Anterior cingulate cortex (tissue), 58 donors: ENCODE measurements at regions not wholly inside any gene's neighbourhood (a gene's known extent, or its start where the extent isn't known, plus 50 kb on each side); places are given as distances from the start of the nearest gene placed in this dataset.

Source experiments
- DNase-seq, 58 donors: peaks; one replicate each; lab custom pipeline; 2025; lab: John Stamatoyannopoulos, UW

- no peak for DNase-seq
Measured at GRCh38 chr2:16860627-16861026, 195.0 kb upstream of the CYRIA start.

DNA sequence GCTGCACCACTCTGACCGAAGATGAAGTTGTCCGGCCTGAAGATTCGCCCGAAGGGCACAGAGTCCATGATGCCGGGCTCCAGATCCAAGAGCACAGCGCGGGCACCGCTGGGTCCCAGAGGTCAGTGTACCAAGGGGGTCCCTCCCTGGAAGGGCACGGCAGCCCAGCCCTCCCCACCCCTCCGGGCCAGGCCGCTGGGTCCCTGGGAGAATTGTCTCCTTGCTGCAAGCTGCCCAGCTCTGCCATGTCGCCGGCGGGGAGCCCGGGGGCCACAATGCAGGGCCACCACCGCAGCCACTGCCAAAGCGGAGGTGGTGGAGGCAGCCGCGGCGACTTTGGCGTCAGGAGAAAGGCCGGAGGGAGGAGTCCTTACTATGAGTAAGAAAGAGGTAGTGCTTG is 189.5 kb upstream of the CYRIA start:
- DNase-seq: no peak

- DNase-seq: no peak
Measured at GRCh38 chr2:16853088-16853487, 187.5 kb upstream of the CYRIA start.

DNA sequence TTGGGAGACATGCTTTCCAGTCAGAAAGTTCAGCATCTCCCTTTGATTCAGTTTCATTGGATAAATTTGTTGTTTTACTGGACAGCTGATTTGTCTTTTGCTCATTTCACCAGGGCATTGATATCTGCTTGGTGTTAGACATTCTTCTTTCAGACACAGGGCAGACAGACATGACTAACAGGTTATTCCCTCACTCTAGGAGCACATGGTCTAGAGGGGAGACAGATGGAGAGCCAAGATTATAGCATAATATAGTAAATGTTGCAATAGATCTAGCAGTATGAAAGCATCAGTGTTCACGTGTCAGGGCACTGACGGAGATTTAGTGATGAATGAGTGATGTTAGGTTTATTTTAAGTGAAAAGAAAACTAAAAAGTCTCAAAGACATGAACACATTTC is 187.0 kb upstream of the CYRIA start:
- DNase-seq: no peak

GRCh38 chr2:16851126-16851525 is 185.5 kb upstream of the CYRIA start:
- DNase-seq: no peak

DNA sequence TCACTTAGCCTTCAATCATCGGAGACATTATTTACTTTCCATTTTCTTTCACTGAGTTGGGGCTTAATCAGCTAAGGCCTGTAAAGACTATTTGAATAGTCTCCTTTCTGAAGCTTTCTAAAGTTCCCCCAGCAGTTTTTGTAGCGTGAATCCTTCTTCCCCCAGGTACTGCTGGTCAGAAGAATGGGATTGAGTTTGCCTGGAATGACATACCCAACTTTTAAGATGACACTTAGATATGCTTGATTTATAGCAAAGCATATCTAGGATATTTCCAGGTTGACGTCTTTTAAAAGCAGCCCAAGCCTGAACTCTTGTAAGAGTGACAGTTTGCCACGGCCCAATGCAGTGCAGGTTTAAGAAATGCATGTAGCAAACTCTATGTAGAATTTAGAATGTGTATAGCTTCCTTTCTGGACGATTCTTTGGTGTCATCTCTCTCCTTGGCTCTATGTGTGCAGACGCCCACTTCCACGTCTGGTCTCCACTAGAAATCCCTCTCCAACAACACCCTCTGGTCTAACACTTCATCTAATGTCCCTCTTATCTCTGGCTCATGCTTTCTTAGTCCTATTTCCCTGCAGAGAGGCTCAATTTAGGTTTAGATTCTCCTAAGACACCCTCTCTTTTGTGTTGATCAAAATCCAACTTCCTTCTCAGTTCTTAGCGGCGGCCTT is 175.0 kb upstream of the CYRIA start:
- DNase-seq: peak in 12 of 58 donors; percentile 1 to 59 (median 7)

DNA sequence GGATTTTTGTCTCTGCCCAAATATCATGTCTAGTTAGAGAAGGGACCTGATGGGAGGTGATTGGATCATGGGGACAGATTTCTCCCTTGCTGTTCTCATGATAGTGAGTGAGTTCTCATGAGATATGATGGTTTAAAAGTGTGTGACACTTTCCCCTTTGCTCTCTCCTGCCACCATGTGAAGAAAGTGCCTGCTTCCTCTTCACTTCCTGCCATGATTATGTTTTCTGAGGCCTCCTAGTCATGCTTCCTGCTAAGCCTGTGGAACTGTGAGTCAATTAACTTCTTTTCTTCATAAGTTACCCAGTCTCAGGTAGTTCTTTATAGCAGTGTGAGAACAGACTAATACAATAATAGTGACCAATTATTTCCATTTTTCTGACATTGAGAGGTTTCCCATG is 167.3 kb upstream of the CYRIA start:
- no peak for DNase-seq

DNA sequence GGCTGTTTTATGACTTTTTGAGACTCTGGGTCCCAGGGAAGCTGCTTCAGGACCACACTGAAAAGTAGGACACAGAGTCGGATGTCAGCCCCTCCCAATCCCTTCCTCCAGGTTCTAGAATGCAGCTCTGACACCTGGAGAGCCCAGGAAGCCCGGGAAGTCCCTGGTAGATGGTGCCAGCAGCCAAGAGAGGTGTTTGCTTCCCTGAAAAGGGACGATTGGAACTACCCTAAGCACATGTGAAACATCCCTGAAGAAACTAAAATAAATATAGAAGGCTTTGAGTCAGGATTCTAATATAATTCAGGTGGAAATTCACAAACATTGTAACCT is 163.2 kb upstream of the CYRIA start:
- no peak for DNase-seq

DNA sequence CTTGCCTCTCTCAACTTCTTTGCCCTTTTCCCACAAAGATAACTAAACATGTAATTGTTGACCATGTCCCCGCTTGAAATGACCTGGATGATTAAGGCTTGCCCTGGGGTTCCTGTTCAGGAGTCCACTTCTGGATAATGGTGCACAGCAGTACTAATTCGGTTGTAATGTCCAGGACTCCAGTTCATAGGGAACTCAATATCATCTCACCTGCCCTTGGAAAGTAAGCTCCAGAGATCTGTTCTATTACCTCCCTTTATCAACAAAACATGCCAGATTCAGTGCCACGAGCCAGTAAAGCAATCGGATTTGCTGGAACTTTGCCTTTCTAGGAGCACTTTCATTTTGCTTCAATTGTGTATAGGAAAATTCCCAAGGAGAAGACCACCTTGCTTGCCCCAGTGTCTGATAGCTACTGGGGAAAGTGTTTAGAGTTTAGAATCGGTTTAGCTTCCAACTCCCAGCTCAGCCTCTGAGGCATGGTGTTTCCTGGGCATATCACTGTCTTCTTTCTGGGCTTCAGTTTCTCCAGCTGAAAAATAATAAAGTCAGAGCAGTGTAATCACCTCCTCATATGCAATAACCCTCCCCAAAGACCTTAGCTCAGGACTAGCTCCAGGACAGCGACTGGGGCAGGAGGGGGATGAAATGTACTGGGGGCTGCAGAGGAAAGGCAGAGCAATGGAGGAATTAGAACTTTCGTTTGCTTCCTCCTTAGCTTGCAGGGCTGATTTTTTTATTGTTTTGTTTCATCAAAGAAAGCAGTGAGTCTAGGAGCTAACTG is 162.6 kb upstream of the CYRIA start:
- no peak for DNase-seq

GRCh38 chr2:16824472-16824871 is 158.8 kb upstream of the CYRIA start:
- DNase-seq: no peak

DNA sequence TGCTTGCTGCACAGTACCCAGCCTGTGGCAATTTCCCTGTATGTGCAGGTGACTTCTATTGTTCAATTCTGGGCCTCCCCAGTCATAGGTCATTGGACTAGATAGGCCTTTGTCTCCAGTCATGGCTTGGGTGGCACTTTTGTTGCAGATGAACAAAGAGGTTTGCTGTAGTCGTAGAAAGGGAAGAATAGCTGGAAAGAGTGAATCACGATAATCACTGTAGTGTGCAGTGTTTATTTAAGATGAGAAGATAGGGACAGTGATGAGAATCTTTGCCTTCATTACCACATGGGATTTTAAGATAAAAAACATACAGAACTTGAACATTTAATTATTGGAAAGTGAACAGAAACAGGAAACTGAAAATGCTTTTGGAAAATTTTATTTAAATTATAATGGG is 156.1 kb upstream of the CYRIA start:
- DNase-seq: peak in 18 of 58 donors; percentile 1 to 72 (median 26)

DNA sequence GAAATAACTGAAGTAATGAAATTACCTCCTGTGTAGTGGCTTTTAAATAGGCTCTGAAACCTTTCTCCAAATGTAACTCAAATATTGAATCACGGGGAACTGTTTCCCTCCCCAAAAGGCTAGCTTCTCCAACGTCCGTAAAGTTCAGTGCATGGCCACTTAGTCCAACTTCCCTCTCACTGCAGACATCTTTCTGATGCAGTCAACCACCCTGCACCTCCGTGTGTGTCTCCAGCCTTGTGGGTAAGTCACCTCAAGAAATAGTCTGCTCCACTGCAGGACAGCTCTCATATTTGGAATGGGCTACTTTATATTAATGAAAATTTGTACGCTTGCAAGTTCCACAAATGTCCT is 152.5 kb upstream of the CYRIA start:
- no peak for DNase-seq

DNA sequence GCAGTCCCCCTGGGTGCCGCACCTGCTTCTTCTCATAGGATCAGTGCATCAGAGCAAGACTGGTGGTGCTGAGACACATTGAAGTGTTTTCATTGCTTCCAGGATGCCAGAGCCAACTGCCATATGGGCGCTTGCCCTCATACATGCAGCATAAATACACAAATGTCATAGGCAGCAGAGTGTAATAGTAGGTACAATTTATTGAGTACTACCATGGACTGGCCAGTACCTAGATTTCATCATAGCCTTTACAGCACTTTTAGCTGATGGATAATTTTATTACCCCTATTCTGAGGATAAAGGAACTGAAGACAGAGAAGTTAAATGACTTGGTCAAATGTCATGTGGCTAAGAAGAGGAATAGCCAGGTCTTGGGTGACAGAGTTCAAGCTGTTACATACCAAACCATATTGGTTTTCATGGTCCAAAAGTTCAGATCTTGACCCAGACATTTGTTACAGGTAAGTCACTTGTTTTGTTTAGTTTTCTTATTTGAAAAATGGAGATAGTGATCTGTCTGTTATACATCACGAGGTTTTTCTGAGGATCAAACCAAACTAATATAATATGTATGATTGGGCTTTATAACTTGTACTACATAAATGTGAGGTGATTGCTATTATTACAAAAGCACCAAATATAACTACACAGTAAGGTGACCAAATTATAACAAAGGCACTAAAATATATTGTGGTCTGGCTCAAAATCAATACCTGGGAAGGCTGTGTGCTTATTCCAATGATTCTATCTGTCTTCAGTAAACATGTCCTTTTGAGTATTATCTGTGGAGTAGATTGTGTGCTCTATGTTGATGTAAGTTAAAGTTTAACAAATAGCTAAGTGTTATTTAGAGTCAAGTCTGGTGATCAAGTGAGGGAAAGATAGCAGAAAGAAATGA is 151.9 kb upstream of the CYRIA start:
- no peak for DNase-seq

GRCh38 chr2:16816522-16816921 is 150.9 kb upstream of the CYRIA start:
- DNase-seq: no peak

DNA sequence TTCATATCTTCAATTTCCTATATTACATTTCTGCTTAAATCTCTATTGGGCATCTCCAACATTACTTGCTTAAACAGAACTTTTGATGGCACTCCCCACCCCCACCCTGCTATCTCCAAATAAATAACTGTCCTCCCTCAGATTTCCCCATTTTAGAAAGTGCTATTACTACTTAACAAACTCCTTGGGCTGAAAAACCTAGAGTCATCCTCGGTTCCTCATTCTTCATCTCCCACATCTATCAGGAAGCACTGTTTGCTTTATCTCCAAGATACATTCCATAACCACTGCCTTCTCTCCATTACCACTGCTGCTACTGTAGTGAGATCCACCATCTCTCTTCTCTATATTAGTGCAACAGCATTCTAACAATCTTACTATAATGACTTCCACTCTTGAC is 150.4 kb upstream of the CYRIA start:
- no peak for DNase-seq

- DNase-seq: no peak
Measured at GRCh38 chr2:16813593-16813992, 148.0 kb upstream of the CYRIA start.

GRCh38 chr2:16798472-16798871 is 132.8 kb upstream of the CYRIA start:
- no peak for DNase-seq

DNA sequence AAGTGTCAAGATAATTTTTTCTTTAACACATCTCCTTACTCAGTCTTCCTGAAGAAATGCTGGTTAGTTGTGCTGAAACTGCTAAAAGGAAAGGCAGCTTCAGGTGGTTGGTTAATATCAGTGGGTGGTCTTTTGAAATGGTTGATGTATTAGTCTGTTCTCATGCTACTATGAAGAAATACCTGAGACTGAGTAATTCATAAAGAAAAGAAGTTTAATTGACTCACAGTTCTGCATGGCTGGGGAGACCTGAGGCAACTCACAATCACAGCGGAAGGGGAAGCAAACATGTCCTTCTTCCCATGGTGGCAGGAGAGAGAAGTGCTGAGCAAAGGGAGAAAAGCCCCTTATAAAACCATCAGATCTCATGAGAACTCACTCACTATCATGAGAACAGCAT is 125.9 kb upstream of the CYRIA start:
- no peak for DNase-seq

DNA sequence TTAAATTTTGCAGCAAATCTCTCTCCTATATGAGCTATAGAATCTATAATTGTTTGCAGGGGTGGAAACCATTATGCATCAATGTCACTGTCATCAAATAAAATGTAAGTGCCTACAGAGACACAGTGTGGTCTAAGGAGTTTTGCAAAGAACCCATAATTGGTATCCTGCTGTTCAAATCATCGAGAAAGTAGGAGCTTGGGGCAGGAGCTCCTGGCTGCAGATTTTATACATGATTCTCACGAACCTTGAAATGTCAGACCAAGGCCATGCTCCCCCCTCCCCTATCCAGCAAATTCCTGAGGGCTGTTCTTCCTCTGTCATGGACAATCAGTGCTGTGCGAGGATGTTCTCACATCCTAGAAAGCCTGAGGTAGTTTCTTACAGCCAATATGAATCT is 119.5 kb upstream of the CYRIA start:
- no peak for DNase-seq

DNA sequence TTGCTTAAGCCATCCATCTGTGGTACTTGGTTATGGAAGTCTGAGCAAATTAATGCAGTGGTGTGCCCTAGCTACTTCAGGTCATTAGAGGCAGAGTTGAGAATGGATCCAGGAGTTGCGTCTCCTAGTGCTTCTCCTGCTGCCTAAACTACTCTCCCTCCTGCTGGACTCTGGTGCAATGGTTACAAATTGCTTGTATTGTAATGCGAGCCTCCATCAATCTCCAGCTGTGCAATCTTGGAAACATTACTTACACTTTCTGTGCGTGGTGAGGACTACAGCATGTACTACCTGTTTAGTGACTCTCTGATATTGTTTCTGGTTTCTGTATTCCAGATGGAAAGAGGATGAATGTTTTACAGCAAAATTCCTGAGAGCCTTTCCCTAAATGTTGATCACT is 119.0 kb upstream of the CYRIA start:
- no peak for DNase-seq

GRCh38 chr2:16777123-16777870 is 111.7 kb upstream of the CYRIA start:
- DNase-seq: no peak
